Left lung (tissue), 4 donors: ENCODE measurements at regions not wholly inside any gene's neighbourhood (a gene's known extent, or its start where the extent isn't known, plus 50 kb on each side); places are given as distances from the start of the nearest gene placed in this dataset.

Source experiments
- ATAC-seq: fragments of 200-7000 bp; cut with Tn5 transposase; one replicate; pipeline ENCODE4 v1.9.1; 2020; ENCODE audit warnings: moderate library complexity
- DNase-seq, 4 donors: peaks; one replicate each; pipeline ENCODE4 v3.0.0-alpha.2; 2013 to 2020
- H3K27ac ChIP-seq, 2 donors: fragments of 200-600 bp; sonication (generic) in 1 of 2; one replicate each; pipeline versions ENCODE4 v1.5.0 to v1.8.0; 2020 to 2021
- H3K27me3 ChIP-seq, 2 donors: fragments of 200-600 bp; sonication (generic) in 1 of 2; one replicate each; pipeline versions ENCODE4 v1.5.0 to v1.8.0; 2020 to 2021
- H3K36me3 ChIP-seq, 2 donors: fragments of 200-600 bp; sonication (generic) in 1 of 2; one replicate each; pipeline versions ENCODE4 v1.5.0 to v1.8.0; 2020 to 2021
- H3K4me1 ChIP-seq, 2 donors: fragments of 200-600 bp; one replicate each; pipeline ENCODE4 v1.8.0; 2021
- H3K4me3 ChIP-seq, 2 donors: fragments of 200-600 bp; sonication (generic) in 1 of 2; one replicate each; pipeline versions ENCODE4 v1.5.0 to v1.8.0; 2020 to 2021; ENCODE audit warnings: mild to moderate bottlenecking in 1 of 2
- H3K9me3 ChIP-seq, 2 donors: fragments of 200-600 bp; sonication (generic) in 1 of 2; one replicate each; pipeline versions ENCODE4 v1.5.0 to v1.8.0; 2020 to 2021
- intact Hi-C, 2 donors: fragments of 100-400 bp; cut with DNase I; formaldehyde crosslinking; loops; one replicate each; pipeline versions ENCODE4 v1.11.2 to v1.14.2; 2022
- TF ChIP-seq, protein P1 (sequence below), 2 donors: fragments of 200-600 bp; sonication (generic) in 1 of 2; IDR thresholded peaks; one replicate each; pipeline versions ENCODE4 v1.5.0 to v1.8.0; 2021; ENCODE audit warnings: antibody characterized with exemption in 2 of 2
- donor health status: DM: no; HTN: yes; CAD: no.
- donor health status: DM: no; HTN: no; CAD: no.

DNA sequence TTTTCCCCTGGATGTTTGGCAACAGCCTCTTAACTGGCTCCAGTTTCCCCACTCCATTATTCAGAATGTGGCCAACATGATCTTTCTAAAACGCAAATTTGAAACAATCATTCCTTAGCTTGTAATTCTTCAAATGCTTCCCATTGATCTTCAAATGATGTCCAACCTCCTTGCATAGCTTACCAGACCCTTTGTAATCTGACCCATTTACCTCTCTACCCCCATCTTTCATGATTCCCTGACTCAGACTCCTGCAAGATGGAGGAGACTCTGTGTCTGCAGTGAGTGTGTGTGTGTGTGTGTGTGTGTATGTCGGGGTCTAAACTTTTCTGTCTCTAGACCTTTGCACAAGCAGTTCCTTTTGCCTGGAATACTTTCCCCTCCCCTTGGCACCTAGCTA, 515.7 kb upstream of the PROK2 start:
- TF ChIP-seq, protein P1, sequence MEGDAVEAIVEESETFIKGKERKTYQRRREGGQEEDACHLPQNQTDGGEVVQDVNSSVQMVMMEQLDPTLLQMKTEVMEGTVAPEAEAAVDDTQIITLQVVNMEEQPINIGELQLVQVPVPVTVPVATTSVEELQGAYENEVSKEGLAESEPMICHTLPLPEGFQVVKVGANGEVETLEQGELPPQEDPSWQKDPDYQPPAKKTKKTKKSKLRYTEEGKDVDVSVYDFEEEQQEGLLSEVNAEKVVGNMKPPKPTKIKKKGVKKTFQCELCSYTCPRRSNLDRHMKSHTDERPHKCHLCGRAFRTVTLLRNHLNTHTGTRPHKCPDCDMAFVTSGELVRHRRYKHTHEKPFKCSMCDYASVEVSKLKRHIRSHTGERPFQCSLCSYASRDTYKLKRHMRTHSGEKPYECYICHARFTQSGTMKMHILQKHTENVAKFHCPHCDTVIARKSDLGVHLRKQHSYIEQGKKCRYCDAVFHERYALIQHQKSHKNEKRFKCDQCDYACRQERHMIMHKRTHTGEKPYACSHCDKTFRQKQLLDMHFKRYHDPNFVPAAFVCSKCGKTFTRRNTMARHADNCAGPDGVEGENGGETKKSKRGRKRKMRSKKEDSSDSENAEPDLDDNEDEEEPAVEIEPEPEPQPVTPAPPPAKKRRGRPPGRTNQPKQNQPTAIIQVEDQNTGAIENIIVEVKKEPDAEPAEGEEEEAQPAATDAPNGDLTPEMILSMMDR (IDR thresholded peaks at IDR 0.05) = no peak
- no peak overlapping the region for H3K4me3 ChIP-seq
- no peaks in the 10 kb centered on the region for H3K27me3 ChIP-seq
- intact Hi-C loops = no loop called here
- no peaks in the 10 kb centered on the region for H3K36me3 ChIP-seq
- H3K4me1 ChIP-seq = peaks cover 0 to 13% of the 10 kb centered on the region in 2 donors
- no peak overlapping the region for H3K27ac ChIP-seq
- H3K9me3 ChIP-seq = no peaks in the 10 kb centered on the region
- ATAC-seq = no peak
- DNase-seq = no peak

DNA sequence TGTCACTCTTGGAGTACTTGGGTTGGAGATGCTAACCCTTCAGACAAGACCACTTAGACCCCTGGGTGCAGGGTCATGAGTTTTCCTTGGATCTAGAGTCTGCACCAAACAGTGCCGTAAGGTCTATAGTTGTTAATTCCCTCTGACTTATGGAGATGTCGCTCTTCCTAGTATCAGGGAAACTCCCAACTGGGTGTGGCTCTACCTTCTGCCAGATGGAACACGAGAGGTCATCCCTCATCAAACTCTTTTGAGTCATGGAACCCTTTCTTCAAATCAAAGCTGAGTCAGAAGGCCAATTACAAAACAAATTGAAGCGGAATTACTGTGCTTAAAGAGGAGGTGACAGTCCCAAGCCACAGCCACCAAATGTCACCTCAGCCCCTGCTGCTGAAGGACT, 514.9 kb upstream of the PROK2 start:
- DNase-seq = no peak
- H3K4me1 ChIP-seq = peaks cover 0 to 13% of the 10 kb centered on the region in 2 donors
- H3K9me3 ChIP-seq = no peaks in the 10 kb centered on the region
- H3K4me3 ChIP-seq = no peak overlapping the region
- no peaks in the 10 kb centered on the region for H3K36me3 ChIP-seq
- TF ChIP-seq, protein P1 (IDR thresholded peaks at IDR 0.05) = no peak
- intact Hi-C loops = no loop called here
- H3K27me3 ChIP-seq = no peaks in the 10 kb centered on the region
- ATAC-seq = no peak
- no peak overlapping the region for H3K27ac ChIP-seq

DNA sequence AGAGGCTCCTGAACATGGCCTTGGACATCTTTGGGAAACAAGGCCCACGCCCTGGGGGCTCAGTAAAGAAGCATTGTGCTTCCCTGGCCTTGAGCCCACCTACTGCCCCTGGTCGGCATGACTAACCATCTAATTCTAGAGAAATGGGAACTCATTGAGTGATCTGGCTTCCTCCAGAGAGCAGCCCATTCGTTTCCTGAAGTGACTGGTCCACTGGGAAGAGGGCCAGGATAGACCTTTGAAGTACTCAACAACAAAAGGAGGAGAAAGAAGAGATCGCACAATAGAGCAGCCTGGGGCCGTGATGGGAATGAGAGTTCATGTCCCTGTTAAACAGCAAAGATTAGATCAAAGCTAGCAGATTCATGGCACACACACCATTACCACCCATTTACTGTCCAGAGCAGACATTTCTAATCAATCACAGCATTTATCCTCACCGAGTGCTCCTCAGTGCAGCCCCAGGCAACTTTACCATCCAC, 514.4 kb upstream of the PROK2 start:
- TF ChIP-seq, protein P1 (IDR thresholded peaks at IDR 0.05) = no peak
- Histone ChIP-seq H3K4me1 (peaks cover 0 to 12% of the 10 kb centered on the region in 2 donors), H3K36me3 (no peaks in the 10 kb centered on the region), H3K9me3 (no peaks in the 10 kb centered on the region), H3K27me3 (no peaks in the 10 kb centered on the region), H3K4me3 (no peak overlapping the region), H3K27ac (peak overlapping the region in 1 of 2 donors; percentile 3)
- peak; percentile 39 for ATAC-seq
- no peak for DNase-seq
- intact Hi-C loops = no loop called here

DNA sequence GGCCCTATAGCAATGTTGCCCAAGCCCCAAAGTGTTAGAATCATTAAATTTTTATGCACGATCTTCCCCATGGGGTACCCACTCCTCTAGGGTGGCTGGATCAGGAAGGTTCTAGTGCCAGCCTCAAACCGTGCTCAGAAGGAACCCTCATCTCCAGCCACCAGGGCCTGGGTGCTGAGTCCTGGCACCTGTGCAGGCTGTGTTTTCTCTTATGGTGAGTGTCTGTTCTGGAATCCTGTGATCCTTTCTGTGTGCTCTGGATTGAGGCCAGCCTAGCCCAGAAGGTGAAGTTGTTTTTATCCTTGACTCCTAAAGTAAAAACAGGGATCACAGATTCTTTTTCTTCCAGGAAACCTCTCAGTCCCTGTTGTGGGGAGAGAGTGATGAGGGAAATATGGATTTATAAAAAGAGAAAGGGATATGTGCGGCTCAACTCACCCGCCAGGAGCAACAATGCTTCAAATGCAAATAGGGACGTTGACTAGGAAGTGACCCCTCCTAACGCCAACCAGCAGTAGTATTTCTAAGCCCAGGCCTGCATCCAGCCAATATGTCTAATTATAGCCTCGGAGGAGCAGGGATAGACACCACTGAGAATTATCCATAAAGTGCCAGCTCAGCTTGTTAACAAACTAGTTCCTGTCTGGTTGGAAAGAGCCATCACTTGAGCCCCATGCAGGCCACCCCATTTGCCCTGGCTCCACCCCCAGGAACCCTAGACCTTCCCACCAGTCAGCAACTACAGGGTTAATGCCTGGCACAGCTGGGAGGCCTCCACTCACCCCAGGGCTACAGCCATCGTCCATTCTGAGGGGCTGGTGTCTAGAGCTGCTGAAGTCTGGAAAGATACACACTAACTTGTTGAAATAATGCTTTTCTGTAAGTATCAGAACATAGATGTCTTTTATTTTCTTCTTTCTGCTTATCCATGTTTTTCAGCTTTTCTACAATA, 513.5 kb upstream of the PROK2 start:
- no peaks in the 10 kb centered on the region for H3K27me3 ChIP-seq
- intact Hi-C loops = no loop called here
- no peak for ATAC-seq
- peaks cover 0 to 5% of the 10 kb centered on the region in 2 donors for H3K4me1 ChIP-seq
- H3K9me3 ChIP-seq = no peaks in the 10 kb centered on the region
- TF ChIP-seq, protein P1 (IDR thresholded peaks at IDR 0.05) = no peak
- H3K27ac ChIP-seq = peak overlapping the region in 1 of 2 donors; percentile 3
- no peaks in the 10 kb centered on the region for H3K36me3 ChIP-seq
- no peak overlapping the region for H3K4me3 ChIP-seq
- no peak for DNase-seq

DNA sequence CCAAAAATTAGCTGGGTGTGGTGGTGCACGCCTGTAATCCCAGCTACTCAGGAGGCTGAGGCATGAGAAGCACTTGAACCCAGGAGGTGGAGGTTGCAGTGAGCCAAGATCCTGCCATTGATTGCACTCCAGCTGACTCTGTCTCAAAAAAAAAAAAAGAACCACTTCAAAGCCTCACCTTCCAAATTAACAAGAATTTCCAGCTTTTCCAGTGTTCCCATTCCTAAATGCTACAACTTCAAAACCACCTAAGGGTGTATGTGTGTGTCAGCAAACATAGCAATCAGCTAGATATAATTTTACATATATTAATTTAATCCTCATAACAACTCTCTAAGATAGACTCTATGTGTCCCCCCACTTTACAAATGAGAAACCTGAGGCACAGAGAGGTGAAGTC, 512.5 kb upstream of the PROK2 start:
- no peak for ATAC-seq
- TF ChIP-seq, protein P1 (IDR thresholded peaks at IDR 0.05) = no peak
- Histone ChIP-seq H3K36me3 (no peaks in the 10 kb centered on the region), H3K9me3 (no peaks in the 10 kb centered on the region), H3K4me3 (no peak overlapping the region), H3K4me1 (peaks cover 0 to 5% of the 10 kb centered on the region in 2 donors), H3K27ac (no peak overlapping the region), H3K27me3 (no peaks in the 10 kb centered on the region)
- DNase-seq = no peak
- intact Hi-C loops = no loop called here
